Right lobe of liver (tissue), 4 donors: ENCODE measurements at regions not wholly inside any gene's neighbourhood (a gene's known extent, or its start where the extent isn't known, plus 50 kb on each side); places are given as distances from the start of the nearest gene placed in this dataset.

Source experiments
- CTCF ChIP-seq, 4 donors: fragments of 200-600 bp in 3 of 4; fragments of 450-650 bp in 1 of 4; IDR thresholded peaks; one replicate each; pipeline versions ENCODE4 v1.5.1 to v1.8.0; 2016 to 2022; ENCODE audit warnings: antibody characterized with exemption in 4 of 4, mild to moderate bottlenecking in 2 of 4
- POLR2A ChIP-seq: fragments of 450-650 bp; IDR thresholded peaks from one replicate; pipeline ENCODE4 v1.6.1; 2017; ENCODE audit warnings: antibody characterized with exemption, mild to moderate bottlenecking
- donor health status: DM: no; HTN: no; CAD: no.
- donor health status: DM: no; HTN: no; CAD: no.
- donor health status: DM: no; HTN: yes; CAD: no.

- TF ChIP-seq CTCF (IDR thresholded peaks at IDR 0.05) (no peak), POLR2A (no peak)
Measured at GRCh38 chr16:59535298-59535697, 801.2 kb upstream of the GOT2 start.
